ENCODE measurements at regions not wholly inside any gene's neighbourhood (a gene's known extent, or its start where the extent isn't known, plus 50 kb on each side); places are given as distances from the start of the nearest gene placed in this dataset.
"Not testable (repeated sequence)": the region's sequence is repeated elsewhere in the genome, so short reads cannot be mapped to it uniquely, and the experiment has no call there.

GRCh38 chr13:74554569-74555275, 420.5 kb upstream of the KLF12 start:
- Histone ChIP-seq H2AFZ (replicated peaks) (no peak overlapping the region), H3K9me3 (ENCODE audit: low read depth) (no peaks in the 10 kb centered on the region), H3K4me3 (no peak overlapping the region), H3K36me3 (no peaks in the 10 kb centered on the region), H3K9ac (no peak overlapping the region), H3K27me3 (no peaks in the 10 kb centered on the region), H3K4me1 (no peaks in the 10 kb centered on the region), H4K20me1 (ENCODE audit: low read depth) (no peaks in the 10 kb centered on the region), H3F3A (ENCODE audit: low read depth) (no peaks in the 10 kb centered on the region), H3K79me2 (ENCODE audit: low read depth) (no peaks in the 10 kb centered on the region), H3K27ac (no peak overlapping the region), H3K4me2 (no peak overlapping the region)
- no peaks in the 10 kb centered on the region for H3K27me3 Mint-ChIP-seq (ENCODE audit: insufficient read depth, low read depth)
- no peak overlapping the region for H3K4me3 Mint-ChIP-seq
- H3K27ac Mint-ChIP-seq: no peak overlapping the region
- no peak for DNase-seq (ENCODE audit: low spot score)
- H3K36me3 Mint-ChIP-seq: peaks cover 2% of the 10 kb centered on the region
- H3K4me1 Mint-ChIP-seq: peaks cover 21% of the 10 kb centered on the region
- TF ChIP-seq CTCF (IDR thresholded peaks at IDR 0.05) (no peak), EZH2phosphoT487 (IDR thresholded peaks at IDR 0.05) (no peak)
- H3K9me3 Mint-ChIP-seq: peaks cover 6% of the 10 kb centered on the region

- TF ChIP-seq EZH2phosphoT487 (IDR thresholded peaks at IDR 0.05): no peak
- TF ChIP-seq EZH2 (IDR thresholded peaks at IDR 0.05): no peak
- TF ChIP-seq CTCF (IDR thresholded peaks at IDR 0.05): no peak
- no peak overlapping the region for H3K27ac Mint-ChIP-seq
- H2AFZ ChIP-seq (replicated peaks): no peak overlapping the region
- no peak overlapping the region for H3K4me2 ChIP-seq
- no peak overlapping the region for H3K4me3 Mint-ChIP-seq
- H3K9me3 ChIP-seq (ENCODE audit: low read depth): no peaks in the 10 kb centered on the region
- no peaks in the 10 kb centered on the region for H3K4me1 ChIP-seq
- no peaks in the 10 kb centered on the region for H3K79me2 ChIP-seq (ENCODE audit: low read depth)
- no peaks in the 10 kb centered on the region for H3K36me3 ChIP-seq
- H3K36me3 Mint-ChIP-seq: no peaks in the 10 kb centered on the region
- no peaks in the 10 kb centered on the region for H3K27me3 Mint-ChIP-seq (ENCODE audit: insufficient read depth, low read depth)
- H3K4me3 ChIP-seq: no peak overlapping the region
- no peaks in the 10 kb centered on the region for H3F3A ChIP-seq (ENCODE audit: low read depth)
- H3K9me3 Mint-ChIP-seq: peaks cover 2% of the 10 kb centered on the region
- H3K27me3 ChIP-seq: no peaks in the 10 kb centered on the region
- no peak overlapping the region for H3K27ac ChIP-seq
- no peak for DNase-seq (ENCODE audit: low spot score)
- H3K4me1 Mint-ChIP-seq: peaks cover 4% of the 10 kb centered on the region
- no peaks in the 10 kb centered on the region for H4K20me1 ChIP-seq (ENCODE audit: low read depth)
- H3K9ac ChIP-seq: no peak overlapping the region
These were observed 415.8 kb upstream of the KLF12 start for GRCh38 chr13:74550039-74550438.

DNA sequence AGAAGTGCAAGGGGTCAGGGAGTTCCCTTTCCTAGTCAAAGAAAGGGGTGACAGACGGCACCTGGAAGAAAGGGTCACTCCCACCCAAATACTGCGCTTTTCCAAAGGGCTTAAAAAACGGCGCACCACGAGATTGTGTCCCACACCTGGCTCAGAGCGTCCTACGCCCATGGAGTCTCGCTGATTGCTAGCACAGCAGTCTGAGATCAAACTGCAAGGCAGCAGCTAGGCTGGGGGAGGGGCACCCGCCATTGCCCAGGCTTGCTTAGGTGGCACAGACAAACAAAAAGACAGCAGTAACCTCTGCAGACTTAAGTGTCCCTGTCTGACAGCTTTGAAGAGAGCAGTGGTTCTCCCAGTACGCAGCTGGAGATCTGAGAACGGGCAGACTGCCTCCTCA, 402.4 kb upstream of the KLF12 start:
- H3K9me3 ChIP-seq (ENCODE audit: low read depth); H3K4me3 ChIP-seq; H3K79me2 ChIP-seq (ENCODE audit: low read depth); H3K4me2 ChIP-seq; H3K27ac Mint-ChIP-seq; H3K36me3 ChIP-seq; H3K27me3 Mint-ChIP-seq (ENCODE audit: insufficient read depth, low read depth); H3K4me1 ChIP-seq; H4K20me1 ChIP-seq (ENCODE audit: low read depth); DNase-seq (ENCODE audit: low spot score); H2AFZ ChIP-seq (replicated peaks); H3K27me3 ChIP-seq; H3K9me3 Mint-ChIP-seq; H3F3A ChIP-seq (ENCODE audit: low read depth); H3K4me1 Mint-ChIP-seq; H3K36me3 Mint-ChIP-seq; H3K4me3 Mint-ChIP-seq; H3K9ac ChIP-seq; H3K27ac ChIP-seq: not testable (repeated sequence)

DNA sequence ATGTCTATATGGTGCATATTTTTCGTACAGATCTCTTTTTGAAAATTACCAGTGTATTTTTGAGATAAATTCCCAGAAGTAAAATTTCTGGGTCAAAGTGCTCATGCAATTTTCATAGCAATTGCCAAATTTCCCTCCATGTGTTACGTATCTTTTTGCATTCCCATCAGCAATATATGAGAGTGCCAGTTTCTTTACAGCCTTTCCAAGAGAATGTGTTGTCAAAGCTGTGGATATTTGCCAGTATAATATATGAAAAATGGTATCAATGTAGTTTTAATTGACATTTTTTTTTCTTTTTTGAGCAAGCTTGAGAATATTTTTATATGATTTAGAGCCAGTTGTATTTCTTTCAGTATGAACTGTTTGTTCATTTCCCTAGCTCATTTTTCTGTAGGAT, 399.0 kb upstream of the KLF12 start:
- H3K27me3 Mint-ChIP-seq (ENCODE audit: insufficient read depth, low read depth): no peaks in the 10 kb centered on the region
- Histone ChIP-seq H3F3A (ENCODE audit: low read depth) (no peaks in the 10 kb centered on the region), H2AFZ (replicated peaks) (no peak overlapping the region), H3K27ac (no peak overlapping the region), H3K27me3 (no peaks in the 10 kb centered on the region), H3K9me3 (ENCODE audit: low read depth) (no peaks in the 10 kb centered on the region), H3K4me1 (no peaks in the 10 kb centered on the region), H3K4me2 (no peak overlapping the region), H3K9ac (no peak overlapping the region), H3K79me2 (ENCODE audit: low read depth) (no peaks in the 10 kb centered on the region), H3K36me3 (no peaks in the 10 kb centered on the region), H3K4me3 (no peak overlapping the region), H4K20me1 (ENCODE audit: low read depth) (no peaks in the 10 kb centered on the region)
- TF ChIP-seq CTCF (IDR thresholded peaks at IDR 0.05): no peak
- TF ChIP-seq EZH2phosphoT487 (IDR thresholded peaks at IDR 0.05): no peak
- no peak for TF ChIP-seq EZH2 (IDR thresholded peaks at IDR 0.05)
- H3K4me3 Mint-ChIP-seq: no peak overlapping the region
- H3K27ac Mint-ChIP-seq: no peak overlapping the region
- no peaks in the 10 kb centered on the region for H3K4me1 Mint-ChIP-seq
- peaks cover 2% of the 10 kb centered on the region for H3K36me3 Mint-ChIP-seq
- peaks cover 5% of the 10 kb centered on the region for H3K9me3 Mint-ChIP-seq
- DNase-seq (ENCODE audit: low spot score): no peak

All from neural progenitor cell (in vitro differentiated cells).